Transverse colon (tissue), 3 donors: ENCODE measurements at regions not wholly inside any gene's neighbourhood (a gene's known extent, or its start where the extent isn't known, plus 50 kb on each side); places are given as distances from the start of the nearest gene placed in this dataset.

Experiments used
- CTCF ChIP-seq, 5 experiments: fragments of 200-600 bp in 3 of 5; fragments of 450-650 bp in 2 of 5; sonication (generic) in 3 of 5; IDR thresholded peaks; 1 replicate in 2 of 5; 2 replicates in 3 of 5; pipeline ENCODE4 v1.5.1; 2016 to 2017; ENCODE audit warnings: antibody characterized with exemption in 5 of 5, inconsistent platforms in 3 of 5, mild to moderate bottlenecking in 2 of 5, moderate library complexity in 1 of 5
- EP300 ChIP-seq: sonication (generic); formaldehyde crosslinking; IDR thresholded peaks from one replicate; pipeline ENCODE4 v1.6.1; 2017; ENCODE audit warnings: antibody characterized with exemption, low read depth

- no peak for TF ChIP-seq CTCF (IDR thresholded peaks at IDR 0.05)
- no peak for TF ChIP-seq EP300
Observed at GRCh38 chr13:64410276-64411053, 2819.7 kb downstream of the PCDH9 start.
